ENCODE measurements at regions not wholly inside any gene's neighbourhood (a gene's known extent, or its start where the extent isn't known, plus 50 kb on each side); places are given as distances from the start of the nearest gene placed in this dataset.

- TF ChIP-seq CTCF (IDR thresholded peaks at IDR 0.05) = no peak
- no peak for TF ChIP-seq EP300 (IDR thresholded peaks at IDR 0.05)
- TF ChIP-seq POLR2AphosphoS5 (IDR thresholded peaks at IDR 0.05) = no peak
These were observed 59.7 kb upstream of the HMHB1 start for GRCh38 chr5:143752165-143752850.
